DOHH2 (cell line): ENCODE measurements at regions not wholly inside any gene's neighbourhood (a gene's known extent, or its start where the extent isn't known, plus 50 kb on each side); places are given as distances from the start of the nearest gene placed in this dataset.

Experiments used
- EZH2phosphoT487 ChIP-seq: fragments of 200-600 bp; sonication (generic); IDR thresholded peaks from 2 replicates; pipeline ENCODE4 v1.6.1; 2017; ENCODE audit warnings: borderline replicate concordance, mild to moderate bottlenecking, antibody characterized with exemption, low read length, moderate library complexity, mixed read lengths
- TF ChIP-seq, protein P1 (sequence below): fragments of 200-600 bp; sonication (generic); IDR thresholded peaks from one replicate; pipeline ENCODE4 v1.5.1; 2014; ENCODE audit warnings: antibody characterized with exemption, mild to moderate bottlenecking, low read depth, low read length; ENCODE audit not compliant: poor library complexity, severe bottlenecking

DNA sequence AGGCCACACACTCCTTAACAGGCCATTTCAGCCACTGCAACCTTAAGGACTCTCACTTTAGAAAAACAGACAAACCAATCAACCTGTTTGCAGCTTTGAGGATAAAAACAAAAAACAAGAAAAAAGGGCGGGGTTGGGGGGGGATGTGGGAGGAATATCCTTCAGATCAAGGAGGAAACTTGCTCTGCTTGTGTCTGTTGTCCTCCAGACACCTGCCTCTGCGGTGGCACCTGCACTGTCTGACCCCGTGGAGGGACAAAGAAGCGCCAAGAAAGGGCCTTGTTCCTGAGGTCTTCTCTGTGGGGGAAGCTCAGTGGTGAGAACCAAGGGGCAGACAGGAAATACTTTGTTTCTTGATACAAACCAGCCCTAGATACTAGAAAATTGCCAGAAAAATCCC, 70.5 kb downstream of the POLR2M start:
- TF ChIP-seq, protein P1, sequence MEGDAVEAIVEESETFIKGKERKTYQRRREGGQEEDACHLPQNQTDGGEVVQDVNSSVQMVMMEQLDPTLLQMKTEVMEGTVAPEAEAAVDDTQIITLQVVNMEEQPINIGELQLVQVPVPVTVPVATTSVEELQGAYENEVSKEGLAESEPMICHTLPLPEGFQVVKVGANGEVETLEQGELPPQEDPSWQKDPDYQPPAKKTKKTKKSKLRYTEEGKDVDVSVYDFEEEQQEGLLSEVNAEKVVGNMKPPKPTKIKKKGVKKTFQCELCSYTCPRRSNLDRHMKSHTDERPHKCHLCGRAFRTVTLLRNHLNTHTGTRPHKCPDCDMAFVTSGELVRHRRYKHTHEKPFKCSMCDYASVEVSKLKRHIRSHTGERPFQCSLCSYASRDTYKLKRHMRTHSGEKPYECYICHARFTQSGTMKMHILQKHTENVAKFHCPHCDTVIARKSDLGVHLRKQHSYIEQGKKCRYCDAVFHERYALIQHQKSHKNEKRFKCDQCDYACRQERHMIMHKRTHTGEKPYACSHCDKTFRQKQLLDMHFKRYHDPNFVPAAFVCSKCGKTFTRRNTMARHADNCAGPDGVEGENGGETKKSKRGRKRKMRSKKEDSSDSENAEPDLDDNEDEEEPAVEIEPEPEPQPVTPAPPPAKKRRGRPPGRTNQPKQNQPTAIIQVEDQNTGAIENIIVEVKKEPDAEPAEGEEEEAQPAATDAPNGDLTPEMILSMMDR, result no peak
- TF ChIP-seq EZH2phosphoT487, result no peak
